Hippocampal formation (tissue), 2 donors: ENCODE measurements at regions not wholly inside any gene's neighbourhood (a gene's known extent, or its start where the extent isn't known, plus 50 kb on each side); places are given as distances from the start of the nearest gene placed in this dataset.
A peak's percentile ranks its signal among the peaks of the same experiment; 100 is the strongest.

Experiments
- DNase-seq, 2 donors: peaks; one replicate each; lab custom pipeline; 2025; lab: John Stamatoyannopoulos, UW

- DNase-seq, result no peak
Observed at GRCh38 chr11:134577751-134578395, 165.8 kb upstream of the B3GAT1 start.

- DNase-seq, result no peak
Observed at GRCh38 chr11:134576721-134577171, 164.7 kb upstream of the B3GAT1 start.

- no peak for DNase-seq
Observed at GRCh38 chr11:134576286-134576685, 164.2 kb upstream of the B3GAT1 start.

- no peak for DNase-seq
Observed at GRCh38 chr11:134575504-134576230, 163.6 kb upstream of the B3GAT1 start.

GRCh38 chr11:134574947-134575346 lies 162.9 kb upstream of the B3GAT1 start:
- no peak for DNase-seq

GRCh38 chr11:134574425-134574824 lies 162.4 kb upstream of the B3GAT1 start:
- DNase-seq, result no peak

- DNase-seq, result no peak
Observed at GRCh38 chr11:134573857-134574256, 161.8 kb upstream of the B3GAT1 start.

- no peak for DNase-seq
Observed at GRCh38 chr11:134572741-134573675, 161.0 kb upstream of the B3GAT1 start.

- DNase-seq, result no peak
Observed at GRCh38 chr11:134571301-134571700, 159.3 kb upstream of the B3GAT1 start.

GRCh38 chr11:134569195-134569594 lies 157.2 kb upstream of the B3GAT1 start:
- DNase-seq, result no peak

- peak in 1 of 2 donors; percentile 35 for DNase-seq
Observed at GRCh38 chr11:134566311-134566710, 154.3 kb upstream of the B3GAT1 start.

- no peak for DNase-seq
Observed at GRCh38 chr11:134565343-134565891, 153.4 kb upstream of the B3GAT1 start.

GRCh38 chr11:134564472-134565200 lies 152.6 kb upstream of the B3GAT1 start:
- no peak for DNase-seq

GRCh38 chr11:134562941-134563471 lies 151.0 kb upstream of the B3GAT1 start:
- DNase-seq, result no peak

- no peak for DNase-seq
Observed at GRCh38 chr11:134562196-134562595, 150.2 kb upstream of the B3GAT1 start.

- no peak for DNase-seq
Observed at GRCh38 chr11:134561331-134561720, 149.3 kb upstream of the B3GAT1 start.

GRCh38 chr11:134560566-134561330 lies 148.7 kb upstream of the B3GAT1 start:
- no peak for DNase-seq

- no peak for DNase-seq
Observed at GRCh38 chr11:134560066-134560465, 148.0 kb upstream of the B3GAT1 start.

GRCh38 chr11:134559602-134559962 lies 147.5 kb upstream of the B3GAT1 start:
- no peak for DNase-seq

- no peak for DNase-seq
Observed at GRCh38 chr11:134558916-134559601, 147.0 kb upstream of the B3GAT1 start.
